H1 (cell line): ENCODE measurements at regions not wholly inside any gene's neighbourhood (a gene's known extent, or its start where the extent isn't known, plus 50 kb on each side); places are given as distances from the start of the nearest gene placed in this dataset.

Source experiments
- ASH2L ChIP-seq: fragments of 200-600, 300-600 bp; sonication (generic); IDR thresholded peaks from one replicate; pipeline ENCODE4 v1.7.1; 2017; ENCODE audit warnings: low read length
- CTBP2 ChIP-seq: IDR thresholded peaks from 2 replicates; pipeline ENCODE4 v1.7.0; 2011; ENCODE audit warnings: borderline replicate concordance, mild to moderate bottlenecking, moderate library complexity, mixed read lengths, low read length; ENCODE audit not compliant: insufficient read depth, insufficient read length
- EGR1 ChIP-seq: IDR thresholded peaks from 2 replicates; pipeline ENCODE4 v1.6.1; 2011; ENCODE audit warnings: low read depth, low read length, borderline replicate concordance
- EZH2 ChIP-seq: fragments of 200-600 bp; sonication (generic); IDR thresholded peaks from 2 replicates; pipeline ENCODE4 v1.7.1; 2012; ENCODE audit warnings: low read depth, mild to moderate bottlenecking, moderate library complexity, low read length, inconsistent platforms; ENCODE audit not compliant: severe bottlenecking
- FOSL1 ChIP-seq: IDR thresholded peaks from 2 replicates; pipeline ENCODE4 v1.6.1; 2011; ENCODE audit warnings: mild to moderate bottlenecking, low read depth, low read length, moderate library complexity; ENCODE audit not compliant: insufficient read depth
- GABPA ChIP-seq: IDR thresholded peaks from 2 replicates; pipeline ENCODE4 v1.6.1; 2011; ENCODE audit warnings: mild to moderate bottlenecking, low read length, moderate library complexity, borderline replicate concordance; ENCODE audit not compliant: insufficient read depth
- POLR2A ChIP-seq, 2 experiments: IDR thresholded peaks; 1 replicate in 1 of 2; 2 replicates in 1 of 2; pipeline ENCODE4 v1.6.1; 2011; ENCODE audit warnings: low read depth in 2 of 2, low read length in 2 of 2, mild to moderate bottlenecking in 2 of 2; ENCODE audit errors: control extremely low read depth in 1 of 2
- RFX5 ChIP-seq: IDR thresholded peaks from 2 replicates; pipeline ENCODE4 v1.6.1; 2011; ENCODE audit warnings: low read depth, low read length, improper control_type of control experiment, borderline replicate concordance
- SIX5 ChIP-seq: IDR thresholded peaks from 2 replicates; pipeline ENCODE4 v1.6.1; 2011; ENCODE audit warnings: mild to moderate bottlenecking, low read depth, low read length
- YY1 ChIP-seq: IDR thresholded peaks from 2 replicates; pipeline ENCODE4 v1.6.1; 2011; ENCODE audit warnings: low read depth, mild to moderate bottlenecking, low read length
- TF ChIP-seq, protein P1 (sequence below), 3 experiments: IDR thresholded peaks; 1 replicate in 2 of 3; 2 replicates in 1 of 3; pipeline versions ENCODE4 v1.5.1 to v1.6.1; 2011; ENCODE audit warnings: low read length in 3 of 3, mild to moderate bottlenecking in 3 of 3, inconsistent platforms in 2 of 3, low read depth in 1 of 3, moderate library complexity in 1 of 3; ENCODE audit not compliant: insufficient read depth in 1 of 3; ENCODE audit errors: control extremely low read depth in 1 of 3

DNA sequence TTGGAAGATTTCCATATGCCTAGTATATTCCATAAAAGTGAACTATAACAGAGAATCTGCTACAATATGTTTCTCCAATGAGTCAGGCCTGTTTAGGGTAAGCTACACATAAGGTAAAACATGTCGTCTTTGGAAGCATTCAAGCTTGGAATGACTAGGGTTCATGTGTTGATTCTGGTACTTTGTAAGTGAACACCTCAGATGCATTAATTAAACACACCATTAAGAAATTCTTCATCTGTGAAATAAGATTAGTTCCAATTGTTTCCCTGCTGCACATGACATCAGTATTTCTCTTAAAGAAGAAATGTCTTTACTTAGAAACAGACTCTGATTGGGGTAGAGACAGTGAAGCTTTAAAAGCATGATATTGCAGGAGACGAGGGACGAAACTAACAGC, 461.1 kb upstream of the NXPH2 start:
- TF ChIP-seq, protein P1, sequence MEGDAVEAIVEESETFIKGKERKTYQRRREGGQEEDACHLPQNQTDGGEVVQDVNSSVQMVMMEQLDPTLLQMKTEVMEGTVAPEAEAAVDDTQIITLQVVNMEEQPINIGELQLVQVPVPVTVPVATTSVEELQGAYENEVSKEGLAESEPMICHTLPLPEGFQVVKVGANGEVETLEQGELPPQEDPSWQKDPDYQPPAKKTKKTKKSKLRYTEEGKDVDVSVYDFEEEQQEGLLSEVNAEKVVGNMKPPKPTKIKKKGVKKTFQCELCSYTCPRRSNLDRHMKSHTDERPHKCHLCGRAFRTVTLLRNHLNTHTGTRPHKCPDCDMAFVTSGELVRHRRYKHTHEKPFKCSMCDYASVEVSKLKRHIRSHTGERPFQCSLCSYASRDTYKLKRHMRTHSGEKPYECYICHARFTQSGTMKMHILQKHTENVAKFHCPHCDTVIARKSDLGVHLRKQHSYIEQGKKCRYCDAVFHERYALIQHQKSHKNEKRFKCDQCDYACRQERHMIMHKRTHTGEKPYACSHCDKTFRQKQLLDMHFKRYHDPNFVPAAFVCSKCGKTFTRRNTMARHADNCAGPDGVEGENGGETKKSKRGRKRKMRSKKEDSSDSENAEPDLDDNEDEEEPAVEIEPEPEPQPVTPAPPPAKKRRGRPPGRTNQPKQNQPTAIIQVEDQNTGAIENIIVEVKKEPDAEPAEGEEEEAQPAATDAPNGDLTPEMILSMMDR (IDR thresholded peaks at IDR 0.05; ENCODE audit: control extremely low read depth in 1 of 3, insufficient read depth in 1 of 3, low read depth in 1 of 3, low read length in 3 of 3) = no peak
- no peak for TF ChIP-seq EGR1
- TF ChIP-seq POLR2A (IDR thresholded peaks at IDR 0.05; ENCODE audit: control extremely low read depth in 1 of 2, low read depth in 2 of 2, low read length in 2 of 2) = no peak
- TF ChIP-seq SIX5 = no peak
- TF ChIP-seq GABPA = no peak
- TF ChIP-seq EZH2 = no peak
- no peak for TF ChIP-seq FOSL1
- TF ChIP-seq RFX5 = no peak
- no peak for TF ChIP-seq CTBP2
- TF ChIP-seq ASH2L = no peak
- TF ChIP-seq YY1 = no peak
